AG10803 (cell line): ENCODE measurements at regions not wholly inside any gene's neighbourhood (a gene's known extent, or its start where the extent isn't known, plus 50 kb on each side); places are given as distances from the start of the nearest gene placed in this dataset.
A peak's percentile ranks its signal among the peaks of the same experiment; 100 is the strongest.
"Not testable (repeated sequence)": the region's sequence is repeated elsewhere in the genome, so short reads cannot be mapped to it uniquely, and the experiment has no call there.

Source experiments
- DNase-seq: peaks from one replicate; pipeline ENCODE4 v3.0.0; 2010; ENCODE audit warnings: low read depth
- H3K4me3 ChIP-seq: 2 replicates; pipeline ENCODE4 v1.5.1; 2011; ENCODE audit warnings: mild to moderate bottlenecking, low read length, control low read depth
- CTCF ChIP-seq: conservative IDR thresholded peaks from 2 replicates; pipeline ENCODE4 v1.5.1; 2011; ENCODE audit warnings: mild to moderate bottlenecking, low read length, control low read depth, inconsistent platforms

GRCh38 chr7:66504131-66504530 lies 124.5 kb upstream of the KCTD7 start:
- no peak for DNase-seq
- H3K4me3 ChIP-seq: no peak overlapping the region
- no peak for TF ChIP-seq CTCF

DNA sequence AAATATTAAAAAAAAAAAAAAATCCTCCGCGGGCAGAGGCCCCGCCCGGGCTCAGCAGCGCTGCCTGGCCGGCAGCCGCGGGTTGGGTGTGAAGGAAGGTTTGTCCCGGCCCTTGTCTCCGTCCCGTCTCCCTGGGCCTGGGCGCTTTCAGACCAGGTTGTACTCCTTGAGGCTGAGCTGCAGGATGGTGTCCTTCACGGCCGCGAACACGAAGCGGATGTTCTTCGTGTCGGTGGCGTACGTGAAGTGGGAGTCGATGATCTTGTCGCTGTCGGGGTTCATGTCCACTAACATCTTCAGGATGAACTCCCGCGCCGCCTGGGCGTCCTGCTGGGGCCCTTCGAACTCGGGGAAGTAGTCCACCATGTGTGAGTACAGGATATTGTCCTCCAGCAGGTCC lies 123.7 kb upstream of the KCTD7 start:
- no peak for DNase-seq
- TF ChIP-seq CTCF: no peak
- no peak overlapping the region for H3K4me3 ChIP-seq

- H3K4me3 ChIP-seq: peak overlapping the region; percentile 43
- DNase-seq: no peak
- TF ChIP-seq CTCF: no peak
These were observed 122.9 kb upstream of the KCTD7 start for GRCh38 chr7:66505531-66506451.

GRCh38 chr7:66506703-66507102 lies 122.0 kb upstream of the KCTD7 start:
- DNase-seq, H3K4me3 ChIP-seq: not testable (repeated sequence)

DNA sequence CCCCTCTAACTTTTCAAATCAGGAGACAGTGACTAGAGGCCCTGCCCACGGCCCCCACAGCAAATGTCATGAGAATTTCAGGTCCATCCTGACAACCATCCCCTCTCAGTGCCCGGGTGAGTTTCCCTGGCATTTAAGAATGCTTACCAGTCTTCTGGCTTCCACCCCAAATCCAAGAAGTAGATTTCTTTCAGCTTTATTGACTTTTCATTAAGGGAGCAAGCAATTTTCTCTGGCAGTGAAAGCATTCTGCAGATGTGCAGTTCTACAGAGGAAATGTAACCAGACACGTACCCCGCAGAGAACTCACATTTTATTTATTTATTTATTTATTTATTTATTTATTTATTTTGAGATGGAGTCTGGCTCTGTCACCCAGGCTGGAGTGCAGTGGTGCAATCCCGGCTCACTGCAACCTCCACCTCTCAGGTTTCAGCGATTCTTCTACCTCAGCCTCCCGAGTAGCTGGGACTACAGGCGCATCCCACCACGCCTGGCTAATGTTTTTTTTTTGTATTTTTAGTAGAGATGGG lies 120.9 kb upstream of the KCTD7 start:
- DNase-seq: no peak
- no peak overlapping the region for H3K4me3 ChIP-seq
- no peak for TF ChIP-seq CTCF

GRCh38 chr7:66508431-66508830 lies 120.2 kb upstream of the KCTD7 start:
- DNase-seq: no peak
- no peak for TF ChIP-seq CTCF
- no peak overlapping the region for H3K4me3 ChIP-seq

DNA sequence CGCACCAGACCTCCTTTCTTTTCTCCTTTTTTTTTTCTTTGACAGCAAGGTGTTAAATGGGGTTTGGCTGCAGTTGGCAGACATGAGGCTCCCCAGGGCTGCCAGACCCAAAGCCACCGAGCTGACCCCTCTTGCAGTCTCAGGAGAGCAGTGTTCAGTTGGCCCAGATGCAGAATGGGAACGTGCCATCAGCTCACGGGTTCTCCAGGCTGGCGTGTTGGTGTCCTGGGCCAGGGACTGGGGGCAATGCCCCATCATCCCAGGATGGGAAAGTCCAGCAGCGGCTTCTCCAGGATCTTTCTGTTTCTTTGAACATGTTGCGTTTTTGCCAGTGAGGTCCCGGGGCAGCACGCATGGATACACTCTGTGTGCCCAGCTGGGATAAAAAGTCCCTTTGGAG lies 114.6 kb upstream of the KCTD7 start:
- no peak for DNase-seq
- H3K4me3 ChIP-seq: no peak overlapping the region
- TF ChIP-seq CTCF: no peak
